Dermis blood vessel endothelial cell (primary cell): ENCODE measurements at regions not wholly inside any gene's neighbourhood (a gene's known extent, or its start where the extent isn't known, plus 50 kb on each side); places are given as distances from the start of the nearest gene placed in this dataset.

Source experiments
- DNase-seq: peaks from one replicate; pipeline ENCODE4 v3.0.0; 2010

GRCh38 chr11:134794192-134794591 is 382.1 kb upstream of the B3GAT1 start:
- no peak for DNase-seq

GRCh38 chr11:134792677-134793076 is 380.6 kb upstream of the B3GAT1 start:
- DNase-seq = no peak

- no peak for DNase-seq
Observed at GRCh38 chr11:134792044-134792443, 380.0 kb upstream of the B3GAT1 start.

GRCh38 chr11:134791102-134791501 is 379.1 kb upstream of the B3GAT1 start:
- no peak for DNase-seq

GRCh38 chr11:134789104-134789503 is 377.1 kb upstream of the B3GAT1 start:
- DNase-seq = no peak

GRCh38 chr11:134786636-134787035 is 374.6 kb upstream of the B3GAT1 start:
- DNase-seq = no peak

- no peak for DNase-seq
Observed at GRCh38 chr11:134785660-134786284, 373.7 kb upstream of the B3GAT1 start.

GRCh38 chr11:134785059-134785458 is 373.0 kb upstream of the B3GAT1 start:
- no peak for DNase-seq

- DNase-seq = no peak
Observed at GRCh38 chr11:134784568-134784967, 372.5 kb upstream of the B3GAT1 start.

- DNase-seq = no peak
Observed at GRCh38 chr11:134784046-134784445, 372.0 kb upstream of the B3GAT1 start.

- DNase-seq = no peak
Observed at GRCh38 chr11:134783234-134783633, 371.2 kb upstream of the B3GAT1 start.

- no peak for DNase-seq
Observed at GRCh38 chr11:134781380-134781866, 369.4 kb upstream of the B3GAT1 start.

GRCh38 chr11:134780486-134781147 is 368.6 kb upstream of the B3GAT1 start:
- no peak for DNase-seq

GRCh38 chr11:134779179-134779578 is 367.1 kb upstream of the B3GAT1 start:
- no peak for DNase-seq

GRCh38 chr11:134768463-134768862 is 356.4 kb upstream of the B3GAT1 start:
- DNase-seq = no peak

- DNase-seq = no peak
Observed at GRCh38 chr11:134765565-134765964, 353.5 kb upstream of the B3GAT1 start.

GRCh38 chr11:134764966-134765365 is 352.9 kb upstream of the B3GAT1 start:
- no peak for DNase-seq

GRCh38 chr11:134764367-134764766 is 352.3 kb upstream of the B3GAT1 start:
- DNase-seq = no peak

GRCh38 chr11:134763030-134763388 is 351.0 kb upstream of the B3GAT1 start:
- no peak for DNase-seq

- peak; percentile 2 for DNase-seq
Observed at GRCh38 chr11:134762248-134763029, 350.4 kb upstream of the B3GAT1 start.

- DNase-seq = no peak
Observed at GRCh38 chr11:134761926-134762247, 349.8 kb upstream of the B3GAT1 start.

- DNase-seq = no peak
Observed at GRCh38 chr11:134761386-134761785, 349.3 kb upstream of the B3GAT1 start.

GRCh38 chr11:134760957-134761356 is 348.9 kb upstream of the B3GAT1 start:
- DNase-seq = no peak

GRCh38 chr11:134760299-134760698 is 348.3 kb upstream of the B3GAT1 start:
- DNase-seq = no peak
